ENCODE measurements at regions not wholly inside any gene's neighbourhood (a gene's known extent, or its start where the extent isn't known, plus 50 kb on each side); places are given as distances from the start of the nearest gene placed in this dataset.

DNA sequence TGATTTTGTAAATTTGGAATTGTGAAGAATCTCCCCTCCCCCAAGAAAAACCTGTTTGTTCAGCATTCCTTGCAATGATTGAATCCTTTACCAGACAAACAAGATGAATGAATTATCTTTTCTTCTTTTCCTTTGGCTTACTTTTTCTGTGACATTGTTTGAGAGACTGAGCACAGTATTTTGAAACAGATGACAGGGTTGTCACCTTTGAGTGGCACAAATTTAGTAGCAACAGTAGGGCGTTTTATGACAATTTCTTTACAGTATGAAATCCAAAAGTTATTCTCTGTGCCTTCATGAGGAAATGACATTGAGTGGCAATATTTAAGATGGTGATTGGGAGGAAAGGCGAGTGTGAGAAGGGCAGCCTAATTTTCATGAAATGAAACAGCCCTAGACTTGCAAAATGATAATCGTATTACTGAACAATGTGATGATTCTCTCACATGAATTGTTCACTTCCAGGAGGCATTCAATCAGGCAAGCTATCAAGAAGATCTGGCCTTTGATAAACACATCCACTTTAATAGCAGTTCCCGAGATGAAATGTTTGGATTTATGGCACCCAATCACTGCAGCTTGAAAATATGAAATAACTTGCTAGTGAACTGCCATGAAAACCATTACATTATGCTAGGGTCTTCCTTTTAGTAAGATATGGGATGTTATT is 68.6 kb upstream of the SCEL start:
- no peak overlapping the region for H3K4me3 ChIP-seq (ENCODE audit: low read depth, low read length)
- TF ChIP-seq, protein P1, sequence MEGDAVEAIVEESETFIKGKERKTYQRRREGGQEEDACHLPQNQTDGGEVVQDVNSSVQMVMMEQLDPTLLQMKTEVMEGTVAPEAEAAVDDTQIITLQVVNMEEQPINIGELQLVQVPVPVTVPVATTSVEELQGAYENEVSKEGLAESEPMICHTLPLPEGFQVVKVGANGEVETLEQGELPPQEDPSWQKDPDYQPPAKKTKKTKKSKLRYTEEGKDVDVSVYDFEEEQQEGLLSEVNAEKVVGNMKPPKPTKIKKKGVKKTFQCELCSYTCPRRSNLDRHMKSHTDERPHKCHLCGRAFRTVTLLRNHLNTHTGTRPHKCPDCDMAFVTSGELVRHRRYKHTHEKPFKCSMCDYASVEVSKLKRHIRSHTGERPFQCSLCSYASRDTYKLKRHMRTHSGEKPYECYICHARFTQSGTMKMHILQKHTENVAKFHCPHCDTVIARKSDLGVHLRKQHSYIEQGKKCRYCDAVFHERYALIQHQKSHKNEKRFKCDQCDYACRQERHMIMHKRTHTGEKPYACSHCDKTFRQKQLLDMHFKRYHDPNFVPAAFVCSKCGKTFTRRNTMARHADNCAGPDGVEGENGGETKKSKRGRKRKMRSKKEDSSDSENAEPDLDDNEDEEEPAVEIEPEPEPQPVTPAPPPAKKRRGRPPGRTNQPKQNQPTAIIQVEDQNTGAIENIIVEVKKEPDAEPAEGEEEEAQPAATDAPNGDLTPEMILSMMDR (IDR thresholded peaks at IDR 0.05; ENCODE audit: insufficient read depth, low read depth, low read length): no peak
- no peak for DNase-seq (ENCODE audit: low read depth)

DNA sequence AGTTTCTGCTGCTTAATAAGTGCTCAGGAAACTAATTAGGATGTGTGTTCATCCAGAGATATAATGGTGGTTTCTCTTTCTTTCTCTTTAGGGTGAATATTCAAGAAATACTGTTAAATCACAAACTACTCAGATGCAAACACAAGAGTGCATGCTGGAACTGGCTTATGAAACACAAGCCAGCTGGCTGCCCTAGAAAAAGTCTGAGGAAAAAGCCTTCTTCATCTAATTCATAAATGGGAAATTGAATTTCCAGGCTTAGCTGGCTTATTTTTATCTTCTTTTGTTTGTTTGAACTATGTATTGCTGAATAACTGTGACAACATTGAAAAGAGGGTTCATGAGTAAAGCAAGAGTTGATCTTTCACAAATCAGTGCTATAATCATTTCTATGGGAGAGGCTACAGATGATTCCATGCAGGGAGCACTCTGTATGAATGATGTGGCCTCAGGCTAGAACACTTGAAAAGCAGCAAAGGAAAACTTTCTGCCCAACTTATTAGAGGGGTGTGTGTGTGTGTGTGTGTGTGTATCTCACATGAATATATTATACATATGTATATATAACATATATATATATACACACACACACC is 69.8 kb upstream of the SCEL start:
- no peak overlapping the region for H3K4me3 ChIP-seq (ENCODE audit: low read depth, low read length)
- TF ChIP-seq, protein P1 (IDR thresholded peaks at IDR 0.05; ENCODE audit: insufficient read depth, low read depth, low read length): no peak
- DNase-seq (ENCODE audit: low read depth): no peak

DNA sequence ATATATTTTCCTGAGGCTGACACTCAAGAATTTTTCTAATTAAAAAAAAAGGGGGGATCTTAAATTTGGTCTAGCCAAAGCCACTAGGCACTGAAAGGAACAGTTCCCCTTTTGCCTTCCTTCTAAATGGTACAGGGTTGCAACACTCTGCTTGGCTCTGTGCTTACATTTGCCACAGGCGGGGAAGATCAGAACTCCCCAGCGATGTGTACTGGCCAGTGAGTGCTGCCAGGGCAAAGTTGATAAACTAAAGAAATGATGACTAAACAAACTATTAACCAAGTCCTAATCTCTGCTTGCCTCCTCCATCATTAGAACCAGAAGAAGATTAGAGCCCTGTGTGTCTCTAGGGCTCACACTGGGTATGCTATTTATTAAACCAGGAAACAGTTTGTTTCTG is 75.3 kb upstream of the SCEL start:
- no peak for DNase-seq (ENCODE audit: low read depth)
- TF ChIP-seq, protein P1 (IDR thresholded peaks at IDR 0.05; ENCODE audit: insufficient read depth, low read depth, low read length): no peak
- H3K4me3 ChIP-seq (ENCODE audit: low read depth, low read length): no peak overlapping the region

DNA sequence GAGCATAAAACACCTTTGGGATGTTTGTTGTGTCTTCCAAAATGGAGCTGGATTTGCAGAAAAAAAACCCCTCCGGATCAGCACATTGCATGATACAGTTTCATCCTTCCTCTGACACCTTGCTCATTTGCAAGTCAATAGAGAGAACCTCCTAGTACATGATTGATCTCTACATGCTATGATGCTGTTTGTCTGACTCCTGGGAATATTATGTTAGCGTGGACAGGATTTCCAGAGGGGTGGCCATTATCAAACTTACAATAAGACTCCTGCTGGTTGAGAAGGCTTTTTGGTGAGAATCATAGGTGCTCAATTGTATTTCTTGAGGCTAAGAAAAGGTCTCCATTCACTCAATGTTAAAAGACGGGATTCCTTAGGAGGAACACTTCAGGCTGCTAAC is 75.9 kb upstream of the SCEL start:
- no peak for DNase-seq (ENCODE audit: low read depth)
- H3K4me3 ChIP-seq (ENCODE audit: low read depth, low read length): no peak overlapping the region
- TF ChIP-seq, protein P1 (IDR thresholded peaks at IDR 0.05; ENCODE audit: insufficient read depth, low read depth, low read length): no peak

DNA sequence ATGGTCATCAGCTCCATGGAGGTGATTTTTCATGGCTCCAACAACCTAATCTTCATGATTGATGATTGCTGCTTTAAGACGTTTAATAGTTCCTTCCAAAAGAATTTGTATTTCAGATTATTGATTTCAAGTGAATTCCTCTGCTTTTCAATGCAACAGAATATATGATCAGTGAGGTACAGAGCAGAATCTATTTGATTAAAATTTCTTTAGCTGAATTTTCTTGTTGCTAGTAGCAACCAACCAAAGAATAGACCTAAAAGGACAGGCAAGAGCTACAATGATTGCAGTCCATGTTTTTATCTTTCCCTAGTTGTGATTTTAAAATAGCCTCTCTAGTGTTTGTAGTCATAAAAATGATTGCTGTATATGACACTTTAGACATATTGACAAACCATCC is 76.8 kb upstream of the SCEL start:
- DNase-seq (ENCODE audit: low read depth): no peak
- no peak overlapping the region for H3K4me3 ChIP-seq (ENCODE audit: low read depth, low read length)
- TF ChIP-seq, protein P1 (IDR thresholded peaks at IDR 0.05; ENCODE audit: insufficient read depth, low read depth, low read length): no peak

DNA sequence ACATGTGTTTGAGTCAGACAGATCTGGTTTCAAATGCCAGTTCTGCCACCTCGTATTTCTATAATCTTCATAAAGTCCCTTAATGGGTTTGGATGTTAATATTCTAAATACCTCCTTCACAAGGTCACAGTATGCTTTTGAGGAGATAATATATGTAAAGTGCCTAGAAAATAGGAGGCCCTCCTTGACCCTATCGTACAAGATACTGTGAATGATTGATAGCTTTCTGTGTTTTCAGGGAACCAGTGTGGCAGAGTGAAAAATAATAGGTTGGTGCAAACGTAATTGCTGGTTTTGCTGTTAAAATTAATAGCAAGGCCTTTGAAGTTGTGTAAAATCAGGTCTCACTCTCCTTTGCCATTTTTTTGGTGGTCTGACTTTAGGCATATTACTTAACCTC is 77.5 kb upstream of the SCEL start:
- TF ChIP-seq, protein P1 (IDR thresholded peaks at IDR 0.05; ENCODE audit: insufficient read depth, low read depth, low read length): no peak
- DNase-seq (ENCODE audit: low read depth): no peak
- H3K4me3 ChIP-seq (ENCODE audit: low read depth, low read length): no peak overlapping the region

DNA sequence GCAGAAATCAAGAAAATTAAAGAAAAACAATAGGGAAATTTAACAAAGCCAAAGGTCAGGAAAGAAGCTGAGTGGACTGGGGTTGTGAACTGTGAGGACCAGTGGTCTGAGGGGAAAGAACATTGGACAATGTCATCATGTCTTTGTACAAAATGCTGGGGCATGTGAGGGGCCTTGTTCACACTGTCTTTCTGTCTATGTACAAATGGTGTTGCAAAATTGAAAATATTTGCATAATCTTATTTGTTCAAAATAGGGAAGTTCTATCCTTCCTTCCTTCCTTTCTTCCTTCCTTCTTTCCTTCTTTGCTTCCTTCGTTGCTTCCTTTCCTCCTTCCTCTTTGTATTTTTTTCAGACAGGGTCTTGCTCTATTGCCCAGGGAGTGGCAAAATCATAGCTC is 79.2 kb upstream of the SCEL start:
- TF ChIP-seq, protein P1 (IDR thresholded peaks at IDR 0.05; ENCODE audit: insufficient read depth, low read depth, low read length): no peak
- DNase-seq (ENCODE audit: low read depth): no peak
- no peak overlapping the region for H3K4me3 ChIP-seq (ENCODE audit: low read depth, low read length)

Measured in fibroblast of villous mesenchyme (primary cell).